HT-29 (cell line): ENCODE measurements at regions not wholly inside any gene's neighbourhood (a gene's known extent, or its start where the extent isn't known, plus 50 kb on each side); places are given as distances from the start of the nearest gene placed in this dataset.
"Not testable (repeated sequence)": the region's sequence is repeated elsewhere in the genome, so short reads cannot be mapped to it uniquely, and the experiment has no call there.

Experiments
- DNase-seq: peaks from one replicate; pipeline ENCODE4 v3.0.0-alpha.2; 2015; ENCODE audit warnings: low spot score

DNA sequence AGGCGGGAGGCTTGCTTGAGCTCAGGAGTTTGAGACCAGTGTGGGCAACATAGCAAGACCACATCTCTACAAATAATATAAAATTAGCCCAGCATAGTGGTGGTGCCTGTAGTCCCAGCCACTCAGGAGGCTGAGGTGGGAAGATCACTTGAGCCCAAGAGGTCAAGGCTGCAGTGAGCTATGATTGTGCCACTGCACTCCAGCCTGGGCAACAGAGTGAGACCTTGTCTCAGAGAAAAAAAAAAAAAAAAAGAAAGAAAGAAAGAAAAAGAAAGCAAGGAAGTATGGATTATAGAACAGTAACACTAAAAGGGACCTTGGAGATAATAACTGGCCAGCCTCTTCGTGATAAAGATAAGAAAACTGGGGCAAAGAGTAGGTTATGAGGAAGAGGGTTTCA lies 130.4 kb downstream of the PLCE1 start:
- not testable (repeated sequence) for DNase-seq

DNA sequence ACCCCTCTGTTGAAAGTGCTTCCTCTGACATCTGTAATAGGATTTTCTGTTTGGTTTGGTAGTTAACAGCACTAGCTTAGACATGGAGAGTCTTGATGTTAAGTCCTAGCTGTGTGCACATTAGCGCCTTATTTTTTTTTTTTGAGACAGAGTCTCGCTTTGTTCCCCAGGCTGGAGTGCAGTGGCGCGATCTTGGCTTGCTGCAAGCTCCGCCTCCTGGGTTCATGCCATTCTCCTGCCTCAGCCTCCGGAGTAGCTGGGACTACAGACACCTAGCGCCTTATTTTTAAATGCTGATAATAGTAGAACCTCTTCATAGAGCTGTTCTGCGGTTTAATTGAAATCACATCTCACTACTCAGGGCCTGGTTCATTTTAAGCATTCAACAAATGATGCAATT lies 131.5 kb downstream of the PLCE1 start:
- DNase-seq = not testable (repeated sequence)

GRCh38 chr10:94125856-94126255 lies 132.1 kb downstream of the PLCE1 start:
- no peak for DNase-seq

DNA sequence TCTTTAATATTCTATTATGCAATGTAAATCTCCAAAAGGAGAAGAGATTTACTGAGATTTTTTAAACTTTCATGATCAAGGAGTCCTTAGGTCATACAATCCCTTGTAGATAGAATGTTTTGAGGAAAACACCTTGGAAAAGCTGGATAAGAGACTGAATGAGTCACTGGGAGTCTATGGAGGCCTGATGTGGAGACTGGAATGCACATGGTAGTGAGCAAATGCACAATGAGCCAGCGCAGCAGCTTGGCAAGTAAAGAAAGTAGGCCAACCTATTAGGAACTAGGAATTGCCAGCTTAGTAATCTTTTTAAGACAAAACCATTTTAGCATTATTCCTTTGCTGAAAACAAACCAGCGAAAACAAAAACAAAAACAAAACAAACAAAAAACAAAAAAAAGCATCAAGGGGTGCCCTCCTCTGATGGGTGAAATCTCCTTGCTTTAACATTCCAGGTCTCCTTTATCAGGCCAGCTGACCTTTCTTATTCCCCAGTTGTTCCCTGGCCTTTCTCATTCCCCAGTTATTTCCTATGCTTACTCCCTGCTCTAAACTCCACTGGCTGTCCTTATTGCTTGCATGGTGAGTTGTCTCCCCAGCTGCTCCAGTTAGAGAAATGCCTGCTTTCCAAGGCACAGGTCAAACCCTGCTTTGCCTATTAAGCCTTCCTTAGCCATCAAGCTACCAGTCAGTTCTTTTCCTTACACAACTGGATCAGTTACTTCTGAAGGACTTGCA lies 135.8 kb downstream of the PLCE1 start:
- DNase-seq = no peak

DNA sequence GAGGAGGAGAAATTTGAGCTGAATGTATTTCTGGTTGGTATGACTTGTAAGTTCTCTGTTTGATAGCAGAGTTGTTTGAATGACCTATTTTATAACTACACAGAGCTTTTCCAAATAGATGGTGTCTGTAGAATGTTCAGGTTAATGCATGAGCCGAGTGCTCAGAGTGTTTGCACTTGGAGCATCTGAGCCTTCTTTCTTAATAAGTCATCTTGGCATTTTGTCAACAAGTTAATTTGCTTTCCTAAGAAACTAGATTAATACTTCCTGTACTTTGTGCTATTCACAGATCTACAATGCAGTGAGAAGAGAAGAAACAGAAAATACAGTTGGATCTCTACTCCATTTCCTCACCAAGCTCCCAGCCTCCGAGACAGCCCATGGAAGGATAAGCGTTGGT lies 138.2 kb downstream of the PLCE1 start:
- no peak for DNase-seq

- no peak for DNase-seq
These were observed 139.5 kb downstream of the PLCE1 start for GRCh38 chr10:94133239-94133638.

DNA sequence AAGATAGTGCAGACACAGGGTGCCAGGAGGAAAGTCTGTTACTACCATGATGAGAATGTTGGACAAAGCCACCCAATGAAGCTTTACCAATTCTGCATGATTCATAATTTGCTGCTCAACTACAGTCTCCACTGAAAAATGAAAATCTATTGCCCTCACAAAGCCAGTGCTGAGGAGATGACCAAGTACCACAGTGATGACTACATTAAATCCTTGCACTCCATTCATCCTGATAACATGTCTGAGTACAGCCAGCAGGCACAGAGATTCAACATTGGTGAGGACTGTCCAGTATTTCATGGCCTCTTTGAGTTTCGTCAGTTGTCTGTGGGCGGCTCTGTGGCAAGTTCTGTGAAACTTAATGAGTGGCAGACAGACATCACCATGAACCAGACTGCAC lies 144.0 kb downstream of the PLCE1 start:
- DNase-seq = no peak

GRCh38 chr10:94138391-94138790 lies 144.7 kb downstream of the PLCE1 start:
- DNase-seq = no peak

GRCh38 chr10:94143261-94143660 lies 149.5 kb downstream of the PLCE1 start:
- no peak for DNase-seq

DNA sequence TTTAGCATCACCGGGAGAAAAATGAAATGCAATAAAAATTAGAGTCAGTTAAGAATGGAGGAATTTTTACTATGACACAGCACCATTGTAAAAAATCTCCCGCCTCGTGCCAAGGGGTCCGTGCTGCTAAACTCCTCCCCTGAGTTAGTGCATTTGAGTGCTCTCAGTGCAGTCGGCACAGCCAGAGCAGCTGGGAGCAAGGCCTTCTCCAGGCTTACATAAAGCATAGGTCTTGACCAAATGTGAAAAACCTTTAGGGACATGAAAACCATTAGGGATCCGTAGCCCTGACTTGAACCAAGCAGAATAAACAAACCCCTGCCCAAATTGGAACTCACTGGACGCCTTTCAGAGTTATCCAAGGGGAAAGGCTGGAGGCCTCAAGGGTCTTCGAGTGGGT lies 152.6 kb downstream of the PLCE1 start:
- no peak for DNase-seq

DNA sequence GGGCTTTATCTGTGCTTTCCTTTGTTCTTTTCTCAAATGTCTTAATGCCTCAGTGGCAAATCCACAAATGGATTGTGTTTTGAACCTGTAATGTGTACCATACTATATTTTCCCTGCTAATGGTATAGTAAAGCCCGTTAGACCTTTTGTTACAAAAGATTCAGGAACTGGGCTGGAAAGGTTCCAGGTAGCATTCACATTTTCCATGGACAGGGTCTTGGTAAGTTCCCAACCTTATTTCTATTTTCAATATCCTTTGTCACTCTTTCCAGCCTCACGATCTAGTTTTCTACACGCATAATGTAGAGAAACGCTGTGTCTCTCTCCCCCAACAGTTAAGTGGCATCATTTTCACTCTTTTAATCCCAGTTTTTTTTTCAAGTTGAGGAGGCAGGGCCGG lies 153.0 kb downstream of the PLCE1 start:
- no peak for DNase-seq

DNA sequence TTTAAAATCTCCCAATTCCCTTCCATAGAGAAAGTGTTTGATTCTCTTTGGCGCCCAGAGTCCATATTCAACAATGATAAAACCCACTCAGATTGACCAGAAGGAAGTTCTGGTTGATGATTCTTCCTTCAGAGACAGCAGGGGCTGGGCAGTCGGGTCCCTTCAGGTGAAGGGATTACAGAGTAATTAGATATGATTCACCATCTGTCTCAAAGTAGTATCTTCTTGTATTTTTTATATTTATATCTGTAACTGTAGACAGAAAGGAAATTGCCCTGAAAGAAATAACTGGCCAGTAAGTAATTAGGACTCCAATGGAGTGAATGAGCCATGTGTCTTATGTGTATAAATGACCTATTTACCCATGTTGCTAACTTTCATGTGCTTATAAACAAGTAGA lies 156.0 kb downstream of the PLCE1 start:
- no peak for DNase-seq

DNA sequence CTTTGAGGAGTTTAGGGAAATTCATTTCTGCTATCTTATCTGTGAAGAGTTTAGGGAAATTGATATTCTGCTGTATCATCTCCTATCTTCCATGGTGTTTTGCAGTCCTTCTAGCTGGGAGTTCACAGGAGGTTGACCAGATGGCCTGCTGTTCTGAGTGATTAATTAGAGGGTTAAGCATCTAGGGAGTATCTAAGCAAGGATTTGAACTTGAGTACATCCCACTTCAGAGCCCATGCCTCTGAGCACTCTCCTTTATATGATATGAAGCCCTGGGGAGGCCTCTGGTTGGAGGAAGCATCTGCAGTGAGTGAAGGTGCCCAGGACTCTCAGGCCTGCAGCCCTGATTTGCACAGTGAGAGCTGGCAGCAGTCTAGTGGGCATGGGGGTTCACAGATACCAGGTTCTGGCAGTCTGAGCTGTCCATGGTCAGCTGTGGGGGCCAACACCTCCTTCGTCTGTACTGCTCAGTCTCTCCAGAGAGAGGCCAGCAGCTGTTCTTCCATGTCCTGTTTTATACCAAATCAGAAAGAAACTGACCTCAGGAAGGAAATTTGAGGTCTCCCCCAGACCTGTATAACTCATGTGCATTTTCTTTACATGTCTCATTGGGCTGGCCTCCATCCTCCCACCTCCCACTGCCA lies 156.9 kb downstream of the PLCE1 start:
- DNase-seq = no peak

DNA sequence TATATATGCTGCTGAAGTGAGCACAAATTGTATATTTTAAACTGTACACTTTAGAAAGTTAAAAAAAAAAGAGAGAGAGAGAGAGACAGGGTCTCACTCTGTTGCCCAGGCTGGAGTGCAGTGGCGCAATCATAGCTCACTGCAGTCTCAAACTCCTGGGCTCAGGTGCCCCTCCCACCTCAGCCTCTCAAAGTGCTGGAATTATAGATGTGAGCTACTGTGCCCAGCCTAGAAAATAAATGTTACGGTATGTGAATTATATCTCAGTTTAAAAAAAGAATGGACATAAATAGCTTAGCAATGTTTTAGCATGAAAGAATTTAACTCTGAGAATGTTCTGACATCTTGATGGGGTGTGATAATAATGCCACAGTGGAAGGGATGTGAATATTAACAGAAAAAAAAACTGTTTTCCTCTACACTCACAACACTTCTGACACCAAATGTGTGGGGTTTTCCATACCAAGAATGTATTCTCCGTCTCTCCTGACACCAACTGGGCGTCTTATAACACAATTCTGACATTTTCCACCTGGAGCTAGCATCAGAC lies 162.1 kb downstream of the PLCE1 start:
- DNase-seq = no peak

DNA sequence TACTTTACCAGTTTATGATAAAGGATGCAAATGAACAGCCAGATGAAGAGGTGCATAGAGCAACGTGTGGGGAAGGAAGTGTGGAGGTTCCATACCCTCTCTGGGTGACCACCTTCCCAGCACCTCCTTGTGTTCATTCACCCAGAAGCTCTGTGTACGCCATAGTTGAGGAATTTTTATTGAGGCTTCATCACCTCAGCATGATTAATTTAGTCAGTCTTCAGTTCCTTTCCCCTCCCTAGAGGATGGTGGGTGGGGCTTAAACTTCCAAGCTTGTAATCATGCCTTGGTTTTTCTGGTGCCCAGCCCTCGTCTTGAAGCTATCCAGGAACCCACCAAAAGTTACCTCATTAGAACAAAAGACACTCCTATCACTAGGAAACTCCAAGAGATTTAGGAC lies 162.7 kb downstream of the PLCE1 start:
- no peak for DNase-seq

- DNase-seq = not testable (repeated sequence)
These were observed 171.5 kb downstream of the PLCE1 start for GRCh38 chr10:94165158-94165611.

GRCh38 chr10:94172332-94172731 lies 178.6 kb downstream of the PLCE1 start:
- no peak for DNase-seq

- no peak for DNase-seq
These were observed 179.9 kb downstream of the PLCE1 start for GRCh38 chr10:94173594-94173993.

GRCh38 chr10:94174838-94175237 lies 181.1 kb downstream of the PLCE1 start:
- no peak for DNase-seq

GRCh38 chr10:94178475-94179253 lies 184.1 kb downstream of the NOC3L start:
- no peak for DNase-seq

DNA sequence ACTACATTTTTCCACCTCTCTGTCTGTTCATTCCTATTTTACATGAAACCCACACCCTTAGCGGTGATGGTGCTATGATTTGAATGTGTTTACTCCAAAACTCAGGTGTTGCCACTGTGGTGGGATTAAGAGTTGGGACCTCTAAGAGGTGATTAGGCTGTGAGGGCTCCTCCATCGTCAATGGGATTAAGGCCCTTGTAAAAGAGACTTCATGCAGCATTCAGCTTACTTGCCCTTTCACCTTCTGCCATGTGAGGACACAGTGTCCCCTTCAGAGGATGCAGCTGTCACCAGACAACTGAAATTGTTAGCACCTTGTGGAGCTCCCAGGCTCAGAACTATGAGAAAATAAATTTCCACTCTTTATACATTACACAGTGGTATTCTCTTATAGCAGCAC lies 182.2 kb downstream of the NOC3L start:
- no peak for DNase-seq

DNA sequence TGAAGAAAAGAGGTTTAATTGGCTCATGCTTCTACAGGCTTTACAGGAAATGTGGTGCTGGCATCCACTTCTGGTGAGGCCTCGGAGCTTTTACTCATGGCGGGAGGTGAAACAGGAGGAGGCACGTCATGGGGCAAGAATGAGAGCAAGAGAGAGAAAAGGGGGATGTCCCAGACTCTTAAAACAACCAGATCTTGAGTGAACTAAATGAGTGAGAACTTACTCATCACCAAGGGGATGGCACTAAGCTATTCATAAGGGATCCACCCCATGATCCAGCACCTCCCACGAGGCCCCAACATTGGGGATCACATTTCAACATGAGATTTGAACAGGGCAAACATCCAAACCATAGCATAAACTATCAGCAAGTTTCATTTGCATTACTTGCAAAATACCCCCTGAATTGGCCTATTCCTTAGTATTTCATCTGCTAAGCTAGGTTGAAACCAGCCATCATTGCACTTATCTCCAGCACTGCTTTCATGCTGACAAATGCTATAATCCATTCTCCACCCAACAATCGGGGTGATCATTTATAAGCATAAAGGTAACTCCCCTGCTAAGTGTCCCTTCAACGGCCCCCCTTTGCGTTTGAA lies 179.0 kb downstream of the NOC3L start:
- no peak for DNase-seq
